Endodermal cell (in vitro differentiated cells): ENCODE measurements at regions not wholly inside any gene's neighbourhood (a gene's known extent, or its start where the extent isn't known, plus 50 kb on each side); places are given as distances from the start of the nearest gene placed in this dataset.

Source experiments
- DNase-seq: peaks from one replicate; pipeline ENCODE4 v3.0.0-alpha.2; 2017
- H3K27ac ChIP-seq: 2 replicates; pipeline ENCODE4 v1.5.1; 2013; ENCODE audit warnings: mild to moderate bottlenecking, low read depth, low read length, moderate library complexity
- H3K27me3 ChIP-seq: 2 replicates; pipeline ENCODE4 v1.6.1; 2013; ENCODE audit warnings: mild to moderate bottlenecking, low read length, moderate library complexity; ENCODE audit not compliant: insufficient read depth, control insufficient read depth, poor library complexity, severe bottlenecking
- H3K36me3 ChIP-seq: 2 replicates; pipeline ENCODE4 v1.7.0; 2013; ENCODE audit warnings: mild to moderate bottlenecking, low read length, moderate library complexity; ENCODE audit not compliant: control insufficient read depth, insufficient read depth
- H3K4me1 ChIP-seq: one replicate; pipeline ENCODE4 v1.7.0; 2013; ENCODE audit warnings: low read length; ENCODE audit not compliant: control insufficient read depth, insufficient read depth
- H3K4me3 ChIP-seq: 2 replicates; pipeline ENCODE4 v1.5.1; 2013; ENCODE audit warnings: mild to moderate bottlenecking, low read length, moderate library complexity
- H3K9ac ChIP-seq: 2 replicates; pipeline ENCODE4 v1.6.1; 2013; ENCODE audit warnings: mild to moderate bottlenecking, low read length, moderate library complexity; ENCODE audit not compliant: poor library complexity, severe bottlenecking; ENCODE audit errors: extremely low read depth
- H3K9me3 ChIP-seq: 2 replicates; pipeline ENCODE4 v1.6.1; 2013; ENCODE audit warnings: mild to moderate bottlenecking, low read length, moderate library complexity; ENCODE audit not compliant: control insufficient read depth
- H3K27ac Mint-ChIP-seq: 2 replicates; pipeline ENCODE4 v1.8.0; 2020; ENCODE audit warnings: mixed read lengths
- H3K27me3 Mint-ChIP-seq: 2 replicates; pipeline ENCODE4 v1.8.0; 2021; ENCODE audit warnings: mild to moderate bottlenecking, mixed read lengths; ENCODE audit not compliant: insufficient read depth
- H3K36me3 Mint-ChIP-seq: 2 replicates; pipeline ENCODE4 v1.8.0; 2020; ENCODE audit warnings: low read depth, mixed read lengths
- H3K4me1 Mint-ChIP-seq: 2 replicates; pipeline ENCODE4 v1.8.0; 2020; ENCODE audit warnings: mixed read lengths
- H3K4me3 Mint-ChIP-seq: 2 replicates; pipeline ENCODE4 v1.8.0; 2020; ENCODE audit warnings: mild to moderate bottlenecking, moderate library complexity, mixed read lengths
- H3K9me3 Mint-ChIP-seq: 2 replicates; pipeline ENCODE4 v1.8.0; 2020; ENCODE audit warnings: mild to moderate bottlenecking, mixed read lengths
- CTCF ChIP-seq: fragments of 200-600 bp; sonication (generic); conservative IDR thresholded peaks from 2 replicates; pipeline ENCODE4 v1.5.0; 2021; ENCODE audit warnings: antibody characterized with exemption, mild to moderate bottlenecking
- WGBS, 2 experiments: methylation state at CpG; one replicate each; pipeline versions ENCODE4 v1.1.5 to v1.1.7; 2013; ENCODE audit warnings: missing lambda C conversion rate in 2 of 2, mixed read lengths in 1 of 2; ENCODE audit not compliant: insufficient coverage in 1 of 2, insufficient read length in 1 of 2; 5-methylcytosine and 5-hydroxymethylcytosine counted together

GRCh38 chr2:172211512-172211911, 108.8 kb upstream of the DLX2 start:
- Mint-ChIP-seq H3K4me3 (no peak overlapping the region), H3K9me3 (no peaks in the 10 kb centered on the region), H3K36me3 (no peaks in the 10 kb centered on the region), H3K27ac (no peak overlapping the region), H3K4me1 (no peaks in the 10 kb centered on the region), H3K27me3 (peaks cover 9% of the 10 kb centered on the region)
- Histone ChIP-seq H3K9ac (no peak overlapping the region), H3K36me3 (no peaks in the 10 kb centered on the region), H3K9me3 (no peaks in the 10 kb centered on the region), H3K4me1 (no peaks in the 10 kb centered on the region), H3K27me3 (no peaks in the 10 kb centered on the region), H3K4me3 (no peak overlapping the region), H3K27ac (no peak overlapping the region)
- DNase-seq, result no peak
- WGBS, 2 experiments, result 78 to 100% methylated on average over 1 to 5 of the region's 5 CpGs
- no peak for TF ChIP-seq CTCF

GRCh38 chr2:172213116-172213860, 110.6 kb upstream of the DLX2 start:
- DNase-seq, result no peak
- H3K9me3 ChIP-seq, result no peaks in the 10 kb centered on the region
- Mint-ChIP-seq H3K9me3 (no peaks in the 10 kb centered on the region), H3K4me1 (no peaks in the 10 kb centered on the region), H3K27me3 (peaks cover 9% of the 10 kb centered on the region), H3K4me3 (no peak overlapping the region), H3K36me3 (no peaks in the 10 kb centered on the region), H3K27ac (no peak overlapping the region)
- TF ChIP-seq CTCF, result no peak
- H3K4me3 ChIP-seq, result no peak overlapping the region
- no peaks in the 10 kb centered on the region for H3K27me3 ChIP-seq
- WGBS, 2 experiments, result 88 to 89% methylated on average over 8 to 12 of the region's 12 CpGs
- H3K4me1 ChIP-seq, result no peaks in the 10 kb centered on the region
- H3K27ac ChIP-seq, result no peak overlapping the region
- H3K36me3 ChIP-seq, result no peaks in the 10 kb centered on the region
- no peak overlapping the region for H3K9ac ChIP-seq

- Histone ChIP-seq H3K9ac (no peak overlapping the region), H3K27ac (no peak overlapping the region), H3K4me3 (no peak overlapping the region), H3K36me3 (no peaks in the 10 kb centered on the region), H3K27me3 (no peaks in the 10 kb centered on the region), H3K9me3 (no peaks in the 10 kb centered on the region), H3K4me1 (no peaks in the 10 kb centered on the region)
- WGBS, 2 experiments, result 94 to 100% methylated on average over 1 of the region's 2 CpGs
- no peak overlapping the region for H3K27ac Mint-ChIP-seq
- H3K27me3 Mint-ChIP-seq, result peaks cover 8% of the 10 kb centered on the region
- H3K4me3 Mint-ChIP-seq, result no peak overlapping the region
- no peaks in the 10 kb centered on the region for H3K36me3 Mint-ChIP-seq
- no peak for DNase-seq
- TF ChIP-seq CTCF, result no peak
- H3K4me1 Mint-ChIP-seq, result no peaks in the 10 kb centered on the region
- no peaks in the 10 kb centered on the region for H3K9me3 Mint-ChIP-seq
Observed at GRCh38 chr2:172214252-172214651, 111.6 kb upstream of the DLX2 start.
